Ammon's horn (tissue), 1 donor: ENCODE measurements at regions not wholly inside any gene's neighbourhood (a gene's known extent, or its start where the extent isn't known, plus 50 kb on each side); places are given as distances from the start of the nearest gene placed in this dataset.
"Not testable (repeated sequence)": the region's sequence is repeated elsewhere in the genome, so short reads cannot be mapped to it uniquely, and the experiment has no call there.

Experiments
- DNase-seq: peaks from one replicate; pipeline ENCODE4 v3.0.0-alpha.2; 2016; ENCODE audit warnings: low spot score

GRCh38 chr9:87781331-87781730, 55.4 kb downstream of the CTSL start:
- DNase-seq, result no peak

DNA sequence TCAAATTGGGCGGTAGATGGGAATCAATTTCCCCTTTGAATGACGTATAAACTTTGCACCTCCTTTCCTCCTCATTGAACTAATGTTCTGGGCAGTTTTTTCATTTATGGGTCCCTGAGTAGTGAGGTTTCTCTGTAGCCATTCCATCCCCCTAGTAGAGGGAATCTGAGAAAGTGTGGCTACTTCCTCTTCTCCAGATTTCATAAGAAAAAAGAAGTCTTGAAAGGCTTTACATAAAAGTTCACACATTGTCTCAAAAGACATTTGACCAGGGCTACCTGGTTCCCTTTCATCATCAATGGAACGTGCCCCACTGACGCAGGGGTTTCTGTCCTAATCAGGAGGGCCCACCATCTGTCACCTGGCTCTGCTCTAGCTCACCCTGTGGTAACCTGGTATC, 57.3 kb downstream of the CTSL start:
- DNase-seq, result no peak

DNA sequence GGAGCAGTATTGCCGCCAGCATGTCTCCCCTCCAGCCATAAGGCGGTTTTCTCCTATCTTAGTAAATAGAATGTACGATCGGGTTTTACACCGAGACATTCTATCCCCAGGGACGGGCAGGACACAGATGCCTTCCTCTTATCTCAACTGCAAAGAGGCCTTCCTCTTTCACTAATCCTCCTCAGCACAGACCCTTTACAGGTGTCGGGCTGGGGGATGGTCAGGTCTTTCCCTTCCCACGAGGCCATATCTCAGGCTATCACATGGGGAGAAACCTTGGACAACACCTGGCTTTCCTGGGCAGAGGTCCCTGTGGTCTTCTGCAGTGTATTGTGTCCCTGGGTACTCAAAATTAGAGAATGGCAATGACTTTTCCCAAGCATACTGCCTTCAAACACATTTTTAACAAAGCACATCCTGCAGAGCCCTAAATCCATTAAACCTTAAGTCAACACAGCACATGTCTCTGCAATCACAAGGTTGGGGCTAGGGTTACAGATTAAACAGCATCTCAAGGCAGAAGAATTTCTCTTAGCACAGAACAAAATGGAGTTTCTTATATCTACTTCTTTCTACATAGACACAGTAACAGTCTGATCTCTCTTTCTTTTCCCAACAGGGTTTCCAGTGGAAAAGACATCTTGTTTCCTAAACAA, 59.5 kb downstream of the CTSL start:
- not testable (repeated sequence) for DNase-seq

- DNase-seq, result no peak
Measured at GRCh38 chr9:87786423-87786822, 60.5 kb downstream of the CTSL start.

GRCh38 chr9:87786876-87787275, 61.0 kb downstream of the CTSL start:
- peak; percentile 51 for DNase-seq

DNA sequence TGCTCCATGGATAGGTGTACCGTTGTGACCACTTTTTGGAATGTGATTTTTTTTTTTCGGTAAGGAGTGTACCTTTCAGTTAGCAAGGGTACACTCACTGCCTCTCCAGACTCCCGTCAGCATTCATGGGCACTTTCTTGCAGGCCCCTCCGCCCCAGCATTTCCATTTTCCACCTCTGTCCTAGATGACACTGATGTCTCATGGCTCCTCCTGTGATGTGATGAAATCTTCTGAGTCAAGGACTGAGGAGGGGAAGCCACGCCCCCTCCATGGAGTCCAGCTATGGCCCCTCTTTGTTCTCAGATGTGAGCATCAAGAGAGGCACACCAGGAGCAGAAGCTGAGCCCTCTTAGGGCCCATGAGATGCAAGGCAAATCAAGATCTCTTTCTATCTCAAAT, 61.8 kb downstream of the CTSL start:
- DNase-seq, result no peak

- peak; percentile 52 for DNase-seq
Measured at GRCh38 chr9:87792831-87793288, 66.9 kb downstream of the CTSL start.

- DNase-seq, result peak; percentile 62
Measured at GRCh38 chr9:87793292-87793691, 67.4 kb downstream of the CTSL start.

- no peak for DNase-seq
Measured at GRCh38 chr9:87795178-87795577, 69.3 kb downstream of the CTSL start.

DNA sequence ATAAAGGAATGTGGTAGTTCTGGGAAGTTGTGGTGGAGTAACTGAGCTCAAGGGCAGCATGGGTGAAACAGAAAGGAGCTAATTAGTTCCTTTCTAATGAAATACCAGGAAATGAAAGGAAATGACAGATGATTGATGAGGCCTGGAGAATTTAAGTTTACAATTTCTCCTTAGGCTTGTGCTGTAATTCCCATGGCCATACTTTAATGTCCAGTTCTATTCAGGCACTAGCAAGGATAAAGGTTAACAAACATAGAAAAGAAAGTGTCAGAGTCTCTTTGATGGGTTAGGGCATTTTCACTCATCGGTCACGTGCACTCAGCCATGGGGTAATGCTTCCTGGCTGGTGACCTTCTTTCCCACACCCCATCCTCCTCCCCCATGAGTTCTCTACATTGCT, 70.3 kb downstream of the CTSL start:
- no peak for DNase-seq

DNA sequence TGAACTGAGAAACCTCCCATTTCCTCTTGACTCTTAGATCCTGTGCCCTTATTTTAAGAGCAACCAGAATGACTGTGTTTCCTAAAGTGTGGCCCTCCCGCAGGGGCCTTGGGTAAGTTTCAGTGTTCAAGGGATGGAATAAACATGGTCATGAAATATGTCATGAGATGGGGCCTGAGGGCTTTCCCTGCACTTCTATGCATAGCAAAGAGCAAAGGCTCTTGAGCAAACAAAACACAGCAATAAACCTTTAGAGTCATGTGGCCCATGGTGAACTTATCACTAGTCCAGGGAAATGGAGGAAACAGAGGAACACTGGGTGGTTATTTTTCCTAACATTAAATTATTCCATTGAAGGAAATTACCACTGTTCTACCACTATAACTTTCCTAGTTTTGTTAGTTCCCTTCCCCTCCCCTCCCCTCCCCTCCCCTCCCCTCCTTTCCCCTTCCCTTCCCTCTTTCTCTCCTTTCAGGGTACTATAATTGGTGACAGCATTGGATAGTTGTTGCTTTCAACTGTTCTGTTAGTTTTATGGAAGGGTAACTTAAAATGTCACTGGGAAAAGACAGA, 72.4 kb downstream of the CTSL start:
- DNase-seq, result no peak

DNA sequence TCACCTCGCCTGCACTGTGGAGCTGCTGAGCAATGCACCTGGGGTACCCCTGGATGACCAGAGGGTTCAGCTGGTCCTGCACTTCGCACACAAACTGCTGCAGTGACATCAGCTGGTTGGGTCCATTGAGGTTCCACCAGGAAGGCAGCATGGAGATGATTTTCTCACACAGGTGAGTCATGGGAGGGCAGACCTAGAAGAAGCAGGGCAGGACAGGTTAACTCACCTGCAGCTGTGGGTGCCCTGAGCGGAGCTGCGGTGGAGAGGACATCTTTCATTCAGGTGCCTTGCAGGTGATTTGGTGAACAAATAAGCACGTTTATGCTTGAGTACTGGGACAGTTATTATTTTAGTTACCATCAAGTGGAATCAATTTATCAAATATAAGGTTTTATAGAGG, 73.6 kb downstream of the CTSL start:
- DNase-seq, result no peak

DNA sequence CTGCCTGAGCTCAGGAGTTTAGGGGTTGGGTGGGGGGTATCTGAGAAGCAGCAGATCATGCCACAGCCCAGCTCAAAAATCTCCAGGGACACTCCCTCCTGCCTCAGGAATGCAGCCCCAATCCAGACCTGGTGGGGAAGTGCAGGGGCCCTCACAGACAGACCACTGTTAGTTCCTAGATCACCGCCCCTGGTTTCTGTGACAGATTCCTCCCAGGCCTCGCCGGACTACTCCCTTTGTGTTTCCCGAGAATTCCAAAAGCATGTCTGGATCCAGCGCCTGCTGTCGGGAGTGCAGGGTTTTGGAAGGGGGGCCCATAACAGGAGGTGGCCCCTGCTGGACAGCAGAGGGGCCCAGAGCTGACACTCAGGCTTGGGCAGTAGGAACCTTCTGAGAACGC, 74.5 kb downstream of the CTSL start:
- DNase-seq, result no peak

DNA sequence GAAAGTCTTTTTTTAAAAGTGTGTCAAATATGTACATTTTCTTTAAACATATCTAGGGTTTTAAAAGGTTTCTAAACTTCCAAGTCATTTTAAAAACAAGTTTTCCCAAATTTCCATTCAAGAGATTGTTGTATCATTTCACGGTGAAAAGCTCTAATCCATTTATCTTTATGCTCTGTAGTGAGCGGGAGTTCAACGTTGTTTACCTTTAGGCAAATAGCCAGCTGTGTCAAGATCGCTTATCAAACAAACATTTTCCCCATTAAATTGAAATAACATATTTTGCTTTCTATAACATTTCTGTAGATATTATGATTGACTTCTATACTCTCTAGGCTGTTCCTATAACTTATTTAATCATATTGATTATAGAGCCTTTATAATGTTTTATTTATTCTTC, 75.1 kb downstream of the CTSL start:
- DNase-seq, result no peak

DNA sequence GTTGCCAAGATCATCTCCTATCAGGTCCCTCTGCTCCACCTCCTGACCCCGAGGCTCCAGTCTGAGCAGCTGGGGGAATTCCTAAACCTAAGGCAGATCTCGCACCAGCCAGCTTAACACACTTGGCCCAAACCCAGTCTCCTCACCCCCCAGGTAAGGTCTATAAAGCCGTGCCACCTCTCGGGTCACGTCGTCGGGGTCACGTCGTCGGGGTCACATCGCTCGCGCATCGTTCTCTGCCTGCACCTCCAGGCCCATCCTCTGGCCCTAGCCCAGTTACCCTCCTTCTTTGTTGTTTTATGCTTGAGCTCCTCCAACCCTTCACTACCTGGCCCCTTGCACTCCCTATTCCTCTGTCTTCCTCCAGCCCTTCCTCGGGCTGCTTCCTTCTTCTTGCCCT, 77.2 kb downstream of the CTSL start:
- DNase-seq, result no peak

GRCh38 chr9:87803623-87804345, 77.9 kb downstream of the CTSL start:
- DNase-seq, result peak; percentile 59

GRCh38 chr9:87805259-87805658, 77.4 kb upstream of the SPATA31E1 start:
- no peak for DNase-seq

GRCh38 chr9:87810008-87810407, 72.7 kb upstream of the SPATA31E1 start:
- DNase-seq, result no peak

DNA sequence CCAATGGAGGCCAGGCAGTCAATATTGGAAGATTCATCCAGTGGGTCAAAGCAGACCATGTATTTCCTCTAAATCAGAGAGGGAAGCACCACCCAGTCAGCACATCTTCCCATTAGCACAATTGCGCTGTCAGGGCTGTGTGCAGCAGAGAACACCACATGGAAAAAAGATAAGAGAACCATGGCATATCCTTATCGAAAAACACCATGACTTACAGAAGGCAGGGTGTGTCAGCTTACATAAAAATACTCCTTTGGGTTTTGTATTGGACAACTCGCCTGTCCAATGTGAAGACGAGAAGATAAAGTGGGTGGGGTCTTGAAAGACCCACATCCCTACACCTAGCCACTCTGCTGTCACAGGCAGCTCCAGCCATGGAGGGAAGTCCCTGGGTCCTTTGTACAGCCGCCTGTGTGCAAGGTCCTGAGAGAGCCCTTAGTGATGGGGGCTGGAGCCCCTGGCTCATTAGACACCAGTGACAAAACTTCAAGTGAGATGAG, 71.9 kb upstream of the SPATA31E1 start:
- no peak for DNase-seq

DNA sequence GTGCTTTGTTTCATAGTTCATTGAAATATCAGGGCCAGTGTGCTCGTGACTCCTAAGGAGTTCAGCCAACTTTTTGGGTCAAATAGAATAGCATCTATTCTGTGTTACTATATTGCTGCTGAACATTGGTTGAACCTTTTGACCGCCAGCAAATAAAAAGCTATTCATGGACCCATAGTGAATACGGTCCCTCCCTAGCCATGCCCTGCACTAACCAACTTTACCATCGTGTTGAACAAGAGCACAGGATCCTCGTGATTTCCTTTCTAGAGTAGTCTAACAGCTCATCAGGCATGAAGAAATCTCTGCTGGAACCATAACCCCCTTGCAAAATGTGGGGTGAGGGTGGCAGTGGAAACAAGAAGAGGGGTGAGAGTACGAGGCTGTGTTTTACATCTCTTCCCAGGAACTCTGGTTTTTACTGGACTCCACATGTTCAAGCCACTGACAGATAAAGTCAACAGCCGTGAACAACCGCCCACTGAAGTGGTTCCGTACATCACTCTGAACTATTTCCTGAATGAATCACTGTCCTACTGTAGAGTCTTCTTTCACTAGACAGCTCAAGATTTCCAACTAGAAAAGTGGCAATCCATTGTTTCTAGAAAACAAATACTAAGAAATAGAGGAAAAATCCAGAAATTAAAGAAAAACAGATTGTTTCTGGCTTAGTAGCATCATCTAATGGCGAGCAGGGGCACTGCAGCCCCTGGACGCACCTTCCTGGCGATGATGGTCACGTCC, 70.1 kb upstream of the SPATA31E1 start:
- DNase-seq, result peak; percentile 48

DNA sequence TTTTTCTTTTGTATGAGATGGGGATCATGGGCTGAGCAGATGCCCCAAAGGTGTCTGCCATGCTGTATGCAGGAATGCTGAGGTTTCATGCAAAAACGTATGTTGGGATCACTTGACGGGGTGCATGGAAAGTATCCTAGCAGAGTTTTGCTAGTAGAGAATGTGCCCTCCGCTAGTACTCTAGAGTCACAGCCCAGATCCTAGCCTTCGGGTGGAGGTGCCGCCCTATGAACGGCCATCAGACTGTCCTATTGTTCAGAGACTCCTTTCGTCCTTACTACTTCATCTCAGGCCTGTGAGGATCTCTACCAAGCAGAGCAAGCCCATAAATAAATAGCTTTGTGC, 69.6 kb upstream of the SPATA31E1 start:
- DNase-seq, result no peak

- DNase-seq, result peak; percentile 72
Measured at GRCh38 chr9:87816036-87816435, 66.6 kb upstream of the SPATA31E1 start.

DNA sequence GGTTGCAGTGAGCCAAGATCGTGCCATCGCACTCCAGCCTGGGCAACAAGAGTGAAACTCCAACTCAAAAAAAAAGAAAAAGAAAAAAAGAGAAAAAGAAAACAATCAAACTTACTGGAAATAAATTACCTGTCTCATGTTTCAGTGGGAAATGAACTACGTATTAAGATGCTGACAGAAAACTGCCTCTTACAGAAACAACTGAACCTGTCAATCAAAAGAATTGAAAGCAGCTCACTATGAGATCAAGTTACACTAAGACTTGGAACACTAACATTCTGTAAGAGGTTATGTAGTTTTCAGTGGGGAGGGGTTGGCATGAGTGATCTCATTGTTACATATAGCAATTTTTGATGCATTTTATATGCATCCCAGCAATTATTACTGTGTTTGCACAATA, 64.4 kb upstream of the SPATA31E1 start:
- no peak for DNase-seq
